ENCODE measurements at regions not wholly inside any gene's neighbourhood (a gene's known extent, or its start where the extent isn't known, plus 50 kb on each side); places are given as distances from the start of the nearest gene placed in this dataset.

GRCh38 chr3:30114918-30115317 lies 491.5 kb upstream of the TGFBR2 start:
- DNase-seq (ENCODE audit: low read depth): no peak

- DNase-seq (ENCODE audit: low read depth): no peak
Observed at GRCh38 chr3:30122359-30122758, 484.0 kb upstream of the TGFBR2 start.

- no peak for DNase-seq (ENCODE audit: low read depth)
Observed at GRCh38 chr3:30123224-30123623, 483.2 kb upstream of the TGFBR2 start.

GRCh38 chr3:30123755-30124154 lies 482.6 kb upstream of the TGFBR2 start:
- no peak for DNase-seq (ENCODE audit: low read depth)

GRCh38 chr3:30124435-30125370 lies 481.7 kb upstream of the TGFBR2 start:
- DNase-seq (ENCODE audit: low read depth): peak; percentile 82

GRCh38 chr3:30129765-30130164 lies 476.6 kb upstream of the TGFBR2 start:
- DNase-seq (ENCODE audit: low read depth): no peak

GRCh38 chr3:30130391-30130790 lies 476.0 kb upstream of the TGFBR2 start:
- DNase-seq (ENCODE audit: low read depth): no peak

GRCh38 chr3:30131191-30131590 lies 475.2 kb upstream of the TGFBR2 start:
- DNase-seq (ENCODE audit: low read depth): no peak

- DNase-seq (ENCODE audit: low read depth): peak; percentile 10
Observed at GRCh38 chr3:30135190-30135589, 471.2 kb upstream of the TGFBR2 start.

- no peak for DNase-seq (ENCODE audit: low read depth)
Observed at GRCh38 chr3:30139283-30139682, 467.1 kb upstream of the TGFBR2 start.

- DNase-seq (ENCODE audit: low read depth): no peak
Observed at GRCh38 chr3:30140356-30141075, 465.9 kb upstream of the TGFBR2 start.

GRCh38 chr3:30141178-30141581 lies 465.2 kb upstream of the TGFBR2 start:
- DNase-seq (ENCODE audit: low read depth): no peak

GRCh38 chr3:30141927-30142326 lies 464.5 kb upstream of the TGFBR2 start:
- peak; percentile 10 for DNase-seq (ENCODE audit: low read depth)

GRCh38 chr3:30142946-30143345 lies 463.5 kb upstream of the TGFBR2 start:
- DNase-seq (ENCODE audit: low read depth): no peak

GRCh38 chr3:30145281-30145680 lies 461.1 kb upstream of the TGFBR2 start:
- DNase-seq (ENCODE audit: low read depth): peak; percentile 38

- no peak for DNase-seq (ENCODE audit: low read depth)
Observed at GRCh38 chr3:30146978-30147377, 459.4 kb upstream of the TGFBR2 start.

GRCh38 chr3:30154853-30155252 lies 451.5 kb upstream of the TGFBR2 start:
- DNase-seq (ENCODE audit: low read depth): no peak

GRCh38 chr3:30155755-30156154 lies 450.6 kb upstream of the TGFBR2 start:
- DNase-seq (ENCODE audit: low read depth): no peak

- no peak for DNase-seq (ENCODE audit: low read depth)
Observed at GRCh38 chr3:30156586-30157498, 449.6 kb upstream of the TGFBR2 start.

- DNase-seq (ENCODE audit: low read depth): no peak
Observed at GRCh38 chr3:30161375-30161774, 445.0 kb upstream of the TGFBR2 start.

- peak; percentile 62 for DNase-seq (ENCODE audit: low read depth)
Observed at GRCh38 chr3:30162579-30162978, 443.8 kb upstream of the TGFBR2 start.

- DNase-seq (ENCODE audit: low read depth): no peak
Observed at GRCh38 chr3:30166535-30166934, 439.9 kb upstream of the TGFBR2 start.
